H9 (cell line): ENCODE measurements at regions not wholly inside any gene's neighbourhood (a gene's known extent, or its start where the extent isn't known, plus 50 kb on each side); places are given as distances from the start of the nearest gene placed in this dataset.

Source experiments
- DNase-seq: peaks from one replicate; pipeline ENCODE4 v3.0.0-alpha.2; 2017
- H2AFZ ChIP-seq: one replicate; pipeline ENCODE4 v1.6.1; 2013; ENCODE audit warnings: mild to moderate bottlenecking, low read length, control low read depth, moderate library complexity
- H2AK5ac ChIP-seq: 2 replicates; pipeline ENCODE4 v1.6.1; 2013; ENCODE audit warnings: low read length, control low read depth, mixed read lengths; ENCODE audit not compliant: insufficient read length
- H2BK120ac ChIP-seq: one replicate; pipeline ENCODE4 v1.6.1; 2013; ENCODE audit warnings: low read depth, mild to moderate bottlenecking, low read length, control low read depth, inconsistent platforms; ENCODE audit not compliant: poor library complexity, severe bottlenecking
- H2BK12ac ChIP-seq: 2 replicates; pipeline ENCODE4 v1.6.1; 2013; ENCODE audit warnings: low read length, control low read depth, mixed read lengths, low read depth; ENCODE audit not compliant: insufficient read length
- H2BK15ac ChIP-seq: 2 replicates; pipeline ENCODE4 v1.6.1; 2013; ENCODE audit warnings: low read depth, low read length, control low read depth
- H2BK20ac ChIP-seq: one replicate; pipeline ENCODE4 v1.6.1; 2013; ENCODE audit warnings: low read depth, mild to moderate bottlenecking, low read length, control low read depth, inconsistent platforms; ENCODE audit not compliant: poor library complexity, severe bottlenecking
- H2BK5ac ChIP-seq: 2 replicates; pipeline ENCODE4 v1.6.1; 2013; ENCODE audit warnings: low read length, control low read depth, mixed read lengths; ENCODE audit not compliant: insufficient read length
- H3K14ac ChIP-seq: 2 replicates; pipeline ENCODE4 v1.6.1; 2013; ENCODE audit warnings: low read length, control low read depth; ENCODE audit not compliant: insufficient read depth
- H3K18ac ChIP-seq: 2 replicates; pipeline ENCODE4 v1.6.1; 2013; ENCODE audit warnings: low read depth, mild to moderate bottlenecking, mixed read lengths, low read length, control low read depth; ENCODE audit not compliant: insufficient read length
- H3K23ac ChIP-seq: 2 replicates; pipeline ENCODE4 v1.6.1; 2013; ENCODE audit warnings: low read length, control low read depth, mixed read lengths, low read depth; ENCODE audit not compliant: insufficient read length
- H3K23me2 ChIP-seq: 2 replicates; pipeline ENCODE4 v1.6.1; 2013; ENCODE audit warnings: low read depth, mild to moderate bottlenecking, mixed read lengths, low read length, control low read depth; ENCODE audit not compliant: insufficient read length, poor library complexity, severe bottlenecking
- H3K27ac ChIP-seq: 2 replicates; pipeline ENCODE4 v1.5.1; 2013; ENCODE audit warnings: low read length, control low read depth, mixed read lengths, low read depth; ENCODE audit not compliant: insufficient read length
- H3K27me3 ChIP-seq: 2 replicates; pipeline ENCODE4 v1.6.1; 2013; ENCODE audit warnings: low read length, control low read depth, inconsistent platforms; ENCODE audit not compliant: insufficient read depth
- H3K4ac ChIP-seq: 2 replicates; pipeline ENCODE4 v1.6.1; 2013; ENCODE audit warnings: low read depth, mild to moderate bottlenecking, control low read depth, inconsistent platforms, low read length, moderate library complexity
- H3K4me1 ChIP-seq: 2 replicates; pipeline ENCODE4 v1.6.1; 2013; ENCODE audit warnings: low read length, control low read depth, inconsistent platforms; ENCODE audit not compliant: insufficient read depth
- H3K4me2 ChIP-seq: 2 replicates; pipeline ENCODE4 v1.6.1; 2013; ENCODE audit warnings: low read length, control low read depth, mixed read lengths; ENCODE audit not compliant: insufficient read length, insufficient read depth
- H3K56ac ChIP-seq: 2 replicates; pipeline ENCODE4 v1.6.1; 2013; ENCODE audit warnings: low read depth, mild to moderate bottlenecking, mixed read lengths, low read length, control low read depth; ENCODE audit not compliant: insufficient read length
- H3K79me1 ChIP-seq: 2 replicates; pipeline ENCODE4 v1.6.1; 2013; ENCODE audit warnings: low read depth, mild to moderate bottlenecking, moderate library complexity, low read length, control low read depth, inconsistent platforms; ENCODE audit not compliant: insufficient read depth, poor library complexity, severe bottlenecking
- H3K79me2 ChIP-seq: 2 replicates; pipeline ENCODE4 v1.6.1; 2013; ENCODE audit warnings: low read length, control low read depth, inconsistent platforms; ENCODE audit not compliant: insufficient read depth
- H3K9ac ChIP-seq: 2 replicates; pipeline ENCODE4 v1.6.1; 2013; ENCODE audit warnings: low read length, control low read depth, mixed read lengths; ENCODE audit not compliant: insufficient read length; ENCODE audit errors: extremely low read depth
- H3K9me3 ChIP-seq: one replicate; pipeline ENCODE4 v1.6.1; 2013; ENCODE audit warnings: low read depth, low read length, inconsistent platforms; ENCODE audit not compliant: control insufficient read depth
- H3T11ph ChIP-seq: one replicate; pipeline ENCODE4 v1.6.1; 2013; ENCODE audit warnings: mild to moderate bottlenecking, low read length, control low read depth, inconsistent platforms
- H4K20me1 ChIP-seq: one replicate; pipeline ENCODE4 v1.6.1; 2013; ENCODE audit not compliant: control insufficient read depth, insufficient read length, insufficient read depth
- H4K5ac ChIP-seq: 2 replicates; pipeline ENCODE4 v1.6.1; 2013; ENCODE audit warnings: low read depth, mild to moderate bottlenecking, mixed read lengths, low read length, control low read depth; ENCODE audit not compliant: insufficient read length
- H4K8ac ChIP-seq: replicated peaks from 2 replicates; pipeline ENCODE4 v1.6.1; 2013; ENCODE audit warnings: low read length, control low read depth, mixed read lengths, low read depth; ENCODE audit not compliant: insufficient read length
- H4K91ac ChIP-seq: 2 replicates; pipeline ENCODE4 v1.6.1; 2013; ENCODE audit warnings: low read depth, mild to moderate bottlenecking, moderate library complexity, mixed read lengths, low read length, control low read depth; ENCODE audit not compliant: insufficient read length
- H3K27ac Mint-ChIP-seq, 3 experiments: 2 replicates in 2 of 3; 3 replicates in 1 of 3; pipeline ENCODE4 v1.8.0; 2020 to 2021; ENCODE audit warnings: mixed read lengths in 3 of 3, mild to moderate bottlenecking in 1 of 3, moderate library complexity in 1 of 3
- H3K27me3 Mint-ChIP-seq: 2 replicates; pipeline ENCODE4 v1.8.0; 2021; ENCODE audit warnings: low read depth, mild to moderate bottlenecking, moderate library complexity, mixed read lengths
- H3K36me3 Mint-ChIP-seq, 3 experiments: 2 replicates in 2 of 3; 3 replicates in 1 of 3; pipeline ENCODE4 v1.8.0; 2020 to 2021; ENCODE audit warnings: low read depth in 3 of 3, mixed read lengths in 3 of 3; ENCODE audit not compliant: insufficient read depth in 1 of 3
- H3K4me1 Mint-ChIP-seq, 2 experiments: 2 replicates each; pipeline ENCODE4 v1.8.0; 2020; ENCODE audit warnings: mixed read lengths in 2 of 2
- H3K4me3 Mint-ChIP-seq, 2 experiments: 2 replicates in 1 of 2; 3 replicates in 1 of 2; pipeline ENCODE4 v1.8.0; 2020 to 2021; ENCODE audit warnings: mild to moderate bottlenecking in 2 of 2, mixed read lengths in 2 of 2, moderate library complexity in 1 of 2
- H3K9me3 Mint-ChIP-seq, 2 experiments: 2 replicates in 1 of 2; 3 replicates in 1 of 2; pipeline ENCODE4 v1.8.0; 2020; ENCODE audit warnings: mild to moderate bottlenecking in 2 of 2, mixed read lengths in 2 of 2, moderate library complexity in 1 of 2
- WGBS: extraction: QIAGEN DNeasy Blood & Tissue Kit; methylation state at CpG from one replicate; pipeline ENCODE4 v1.1.7; 2013; ENCODE audit warnings: missing lambda C conversion rate, low lambda C conversion rate, mixed read lengths; ENCODE audit not compliant: insufficient read length; ENCODE audit errors: extremely low coverage; 5-methylcytosine and 5-hydroxymethylcytosine counted together
- TF ChIP-seq, protein P1 (sequence below): fragments of 200-600 bp; sonication (generic); conservative IDR thresholded peaks from 3 replicates; pipeline ENCODE4 v1.8.0; 2021; ENCODE audit warnings: antibody characterized with exemption, mild to moderate bottlenecking

DNA sequence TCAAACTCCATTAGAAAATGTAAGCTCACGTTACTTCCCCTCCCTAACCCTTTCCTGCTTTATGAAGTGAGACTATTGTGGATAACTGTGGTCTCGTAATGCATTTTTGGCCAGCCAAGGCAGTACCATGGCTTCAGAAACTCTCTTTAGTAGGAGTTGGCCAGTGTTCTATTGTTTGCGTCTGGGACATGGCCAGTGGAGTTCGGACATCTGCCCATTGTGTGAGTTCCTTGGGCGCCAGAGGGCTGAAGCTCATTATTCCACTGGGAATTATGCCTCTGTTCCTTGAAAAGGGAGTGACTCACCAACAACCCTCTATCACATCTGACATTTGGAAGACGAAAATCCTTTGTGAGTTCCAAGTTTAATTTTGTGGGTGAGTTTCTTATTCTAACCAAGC lies 319.5 kb upstream of the SOX9 start:
- Histone ChIP-seq H3K23me2 (no peaks in the 10 kb centered on the region), H3K18ac (no peak overlapping the region), H3K14ac (no peak overlapping the region), H4K8ac (no peak overlapping the region), H2BK120ac (no peak overlapping the region), H2BK15ac (no peak overlapping the region), H4K20me1 (no peaks in the 10 kb centered on the region), H4K5ac (no peak overlapping the region), H3K9ac (no peak overlapping the region), H3K56ac (no peak overlapping the region), H4K91ac (no peak overlapping the region), H2AK5ac (no peak overlapping the region), H3K4ac (no peak overlapping the region), H3K79me2 (no peaks in the 10 kb centered on the region), H3K27me3 (no peaks in the 10 kb centered on the region), H2BK5ac (no peak overlapping the region), H3K27ac (no peak overlapping the region), H3T11ph (no peak overlapping the region), H2AFZ (no peak overlapping the region), H3K23ac (no peak overlapping the region), H2BK20ac (no peak overlapping the region), H3K9me3 (no peaks in the 10 kb centered on the region), H3K79me1 (no peaks in the 10 kb centered on the region), H3K4me2 (no peak overlapping the region), H3K4me1 (no peaks in the 10 kb centered on the region), H2BK12ac (no peak overlapping the region)
- Mint-ChIP-seq H3K27ac (peak overlapping the region in 1 of 3 experiments; percentile 65; a peak in 1 of 7 replicates), H3K27me3 (no peaks in the 10 kb centered on the region), H3K4me1 (peaks cover 2 to 3% of the 10 kb centered on the region in 2 experiments), H3K9me3 (peaks cover 0 to 3% of the 10 kb centered on the region in 2 experiments; a peak in 3 of 5 replicates), H3K36me3 (no peaks in the 10 kb centered on the region), H3K4me3 (no peak overlapping the region)
- no CpG with 5 or more reads among the region's 6 CpGs for WGBS
- TF ChIP-seq, protein P1, sequence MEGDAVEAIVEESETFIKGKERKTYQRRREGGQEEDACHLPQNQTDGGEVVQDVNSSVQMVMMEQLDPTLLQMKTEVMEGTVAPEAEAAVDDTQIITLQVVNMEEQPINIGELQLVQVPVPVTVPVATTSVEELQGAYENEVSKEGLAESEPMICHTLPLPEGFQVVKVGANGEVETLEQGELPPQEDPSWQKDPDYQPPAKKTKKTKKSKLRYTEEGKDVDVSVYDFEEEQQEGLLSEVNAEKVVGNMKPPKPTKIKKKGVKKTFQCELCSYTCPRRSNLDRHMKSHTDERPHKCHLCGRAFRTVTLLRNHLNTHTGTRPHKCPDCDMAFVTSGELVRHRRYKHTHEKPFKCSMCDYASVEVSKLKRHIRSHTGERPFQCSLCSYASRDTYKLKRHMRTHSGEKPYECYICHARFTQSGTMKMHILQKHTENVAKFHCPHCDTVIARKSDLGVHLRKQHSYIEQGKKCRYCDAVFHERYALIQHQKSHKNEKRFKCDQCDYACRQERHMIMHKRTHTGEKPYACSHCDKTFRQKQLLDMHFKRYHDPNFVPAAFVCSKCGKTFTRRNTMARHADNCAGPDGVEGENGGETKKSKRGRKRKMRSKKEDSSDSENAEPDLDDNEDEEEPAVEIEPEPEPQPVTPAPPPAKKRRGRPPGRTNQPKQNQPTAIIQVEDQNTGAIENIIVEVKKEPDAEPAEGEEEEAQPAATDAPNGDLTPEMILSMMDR, result no peak
- no peak for DNase-seq
